OCI-LY7 (cell line): ENCODE measurements at regions not wholly inside any gene's neighbourhood (a gene's known extent, or its start where the extent isn't known, plus 50 kb on each side); places are given as distances from the start of the nearest gene placed in this dataset.

Source experiments
- BruUV-seq: library from RNA; stranded (reverse); fragments of 400-500 nt; replicated peaks from 2 replicates; lab custom pipeline; 2021; lab: Mats Ljungman, UMichigan
- CTCF ChIA-PET: fragments of 300-600 bp; sonication (Branson Sonifier 250); formaldehyde crosslinking; loops from one replicate; lab custom pipeline; 2022; ENCODE audit warnings: antibody characterized with exemption; ENCODE audit not compliant: unreplicated experiment; lab: Charles Lee
- POLR2A ChIA-PET: fragments of 300-600 bp; sonication (Branson Sonifier 250); formaldehyde crosslinking; loops from one replicate; lab custom pipeline; 2022; ENCODE audit warnings: antibody characterized with exemption; lab: Charles Lee
- DNase-seq: peaks from one replicate; pipeline ENCODE4 v3.0.0-alpha.2; 2015; ENCODE audit warnings: low spot score
- H2AFZ ChIP-seq: fragments of 200-600 bp; sonication (generic), shearing (Covaris generic); 2 replicates; pipeline ENCODE4 v1.6.1; 2014; ENCODE audit warnings: mild to moderate bottlenecking, antibody characterized with exemption, low read length, moderate library complexity
- H3K27ac ChIP-seq: fragments of 200-600 bp; sonication (generic); 2 replicates; pipeline ENCODE4 v1.5.1; 2014; ENCODE audit warnings: mixed run types, low read depth, mild to moderate bottlenecking, moderate library complexity, low read length, inconsistent platforms; ENCODE audit not compliant: poor library complexity, severe bottlenecking
- H3K36me3 ChIP-seq: fragments of 200-600 bp; sonication (generic); 2 replicates; pipeline ENCODE4 v1.6.1; 2014; ENCODE audit warnings: mild to moderate bottlenecking, antibody characterized with exemption, low read length, moderate library complexity, mixed read lengths; ENCODE audit not compliant: insufficient read depth
- H3K4me1 ChIP-seq: fragments of 200-600 bp; sonication (generic); 2 replicates; pipeline ENCODE4 v1.5.1; 2014; ENCODE audit warnings: mild to moderate bottlenecking, low read length; ENCODE audit not compliant: insufficient read depth, poor library complexity, severe bottlenecking
- H3K4me2 ChIP-seq: fragments of 200-600 bp; sonication (generic); 2 replicates; pipeline ENCODE4 v1.6.1; 2014; ENCODE audit warnings: mild to moderate bottlenecking, low read length
- H3K4me3 ChIP-seq: fragments of 200-600 bp; sonication (generic); 2 replicates; pipeline ENCODE4 v1.5.1; 2014; ENCODE audit warnings: mild to moderate bottlenecking, low read depth, low read length; ENCODE audit not compliant: poor library complexity, severe bottlenecking
- H3K79me2 ChIP-seq: fragments of 200-600 bp; sonication (generic); 2 replicates; pipeline ENCODE4 v1.6.1; 2016; ENCODE audit warnings: low read depth, mild to moderate bottlenecking, low read length, moderate library complexity, mixed read lengths; ENCODE audit not compliant: insufficient read depth
- H3K9me2 ChIP-seq: fragments of 200-600 bp; sonication (generic); 2 replicates; pipeline ENCODE4 v1.6.1; 2016; ENCODE audit warnings: mild to moderate bottlenecking, low read length, mixed read lengths; ENCODE audit not compliant: insufficient read depth
- H3K9me3 ChIP-seq: fragments of 200-600 bp; sonication (generic); 2 replicates; pipeline ENCODE4 v1.6.1; 2014; ENCODE audit warnings: mild to moderate bottlenecking, mixed run types, low read length, mixed read lengths
- H4K20me1 ChIP-seq: fragments of 200-600 bp; sonication (generic); 2 replicates; pipeline ENCODE4 v1.6.1; 2014; ENCODE audit warnings: mild to moderate bottlenecking, antibody characterized with exemption, low read length, moderate library complexity, mixed read lengths; ENCODE audit not compliant: insufficient read depth
- EZH2phosphoT487 ChIP-seq: fragments of 200-600 bp; sonication (generic); IDR thresholded peaks from 2 replicates; pipeline ENCODE4 v1.6.1; 2018; ENCODE audit warnings: low read depth, borderline replicate concordance, mild to moderate bottlenecking, mixed run types, antibody characterized with exemption, low read length, moderate library complexity, mixed read lengths
- intact Hi-C: fragments of 100-400 bp; cut with micrococcal nuclease; formaldehyde crosslinking; loops from one replicate; pipeline ENCODE4 v1.10.0; 2022; ENCODE audit not compliant: unreplicated experiment
- TF ChIP-seq, protein P1 (sequence below): fragments of 200-600 bp; sonication (generic); conservative IDR thresholded peaks from 2 replicates; pipeline ENCODE4 v1.5.1; 2014; ENCODE audit warnings: mild to moderate bottlenecking, antibody characterized with exemption, low read length, moderate library complexity, mixed read lengths

DNA sequence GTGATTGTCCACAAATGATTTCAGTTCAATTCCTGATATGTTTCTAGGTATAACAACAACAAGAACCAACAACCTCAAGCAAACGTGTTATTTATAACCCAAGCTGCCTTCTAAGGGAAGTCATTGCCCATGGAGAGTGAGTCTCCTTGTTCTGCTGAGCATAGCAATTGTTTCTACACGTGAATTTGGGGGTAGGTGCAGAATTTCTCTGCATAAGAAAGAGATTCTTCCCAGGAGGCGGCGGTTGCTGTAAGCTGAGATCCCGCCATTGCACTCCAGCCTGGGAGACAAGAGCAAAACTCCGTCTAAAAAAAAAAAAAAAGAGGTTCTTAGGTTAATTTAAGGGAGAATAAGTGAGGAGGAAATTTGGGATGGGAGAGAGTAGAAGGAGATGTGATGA is 226.5 kb upstream of the PELI2 start:
- no peak for DNase-seq
- Histone ChIP-seq H3K9me2 (no peaks in the 10 kb centered on the region), H3K79me2 (no peaks in the 10 kb centered on the region), H2AFZ (no peak overlapping the region), H3K27ac (no peak overlapping the region), H3K4me3 (no peak overlapping the region), H3K4me1 (no peaks in the 10 kb centered on the region), H4K20me1 (no peaks in the 10 kb centered on the region), H3K4me2 (no peak overlapping the region), H3K9me3 (no peaks in the 10 kb centered on the region), H3K36me3 (no peaks in the 10 kb centered on the region)
- no peak for TF ChIP-seq EZH2phosphoT487
- TF ChIP-seq, protein P1, sequence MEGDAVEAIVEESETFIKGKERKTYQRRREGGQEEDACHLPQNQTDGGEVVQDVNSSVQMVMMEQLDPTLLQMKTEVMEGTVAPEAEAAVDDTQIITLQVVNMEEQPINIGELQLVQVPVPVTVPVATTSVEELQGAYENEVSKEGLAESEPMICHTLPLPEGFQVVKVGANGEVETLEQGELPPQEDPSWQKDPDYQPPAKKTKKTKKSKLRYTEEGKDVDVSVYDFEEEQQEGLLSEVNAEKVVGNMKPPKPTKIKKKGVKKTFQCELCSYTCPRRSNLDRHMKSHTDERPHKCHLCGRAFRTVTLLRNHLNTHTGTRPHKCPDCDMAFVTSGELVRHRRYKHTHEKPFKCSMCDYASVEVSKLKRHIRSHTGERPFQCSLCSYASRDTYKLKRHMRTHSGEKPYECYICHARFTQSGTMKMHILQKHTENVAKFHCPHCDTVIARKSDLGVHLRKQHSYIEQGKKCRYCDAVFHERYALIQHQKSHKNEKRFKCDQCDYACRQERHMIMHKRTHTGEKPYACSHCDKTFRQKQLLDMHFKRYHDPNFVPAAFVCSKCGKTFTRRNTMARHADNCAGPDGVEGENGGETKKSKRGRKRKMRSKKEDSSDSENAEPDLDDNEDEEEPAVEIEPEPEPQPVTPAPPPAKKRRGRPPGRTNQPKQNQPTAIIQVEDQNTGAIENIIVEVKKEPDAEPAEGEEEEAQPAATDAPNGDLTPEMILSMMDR: no peak
- intact Hi-C loops: no loop called here
- ChIA-PET CTCF (no interaction called here), POLR2A (no interaction called here)
- no TSS peak for BruUV-seq

DNA sequence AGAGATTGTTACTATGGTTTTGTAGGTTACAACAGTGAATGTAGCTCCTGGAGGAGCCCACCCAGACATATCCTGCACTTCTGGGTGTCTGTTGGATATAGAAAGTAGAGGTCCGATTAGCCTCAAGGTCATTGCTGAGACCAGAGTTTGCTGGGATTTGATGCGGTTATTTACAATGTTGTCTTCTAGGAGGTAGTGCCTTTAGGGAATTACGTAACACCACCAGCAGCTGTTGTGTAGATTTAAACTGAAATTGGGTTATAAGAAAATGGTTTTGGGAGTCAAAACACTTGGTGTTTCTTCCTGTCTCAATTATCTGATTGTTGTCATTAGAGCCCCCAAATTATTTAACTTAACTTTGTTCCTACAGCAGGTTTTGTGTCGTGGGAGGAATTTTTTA is 225.3 kb upstream of the PELI2 start:
- BruUV-seq: no TSS peak
- H3K79me2 ChIP-seq: no peaks in the 10 kb centered on the region
- no peak overlapping the region for H3K27ac ChIP-seq
- ChIA-PET POLR2A (interaction anchor here (1.1 kb wide), 1 partner anchor 88 kb away, joined by 3 read pairs; no protein-coding TSS in a partner anchor), CTCF (no interaction called here)
- no peaks in the 10 kb centered on the region for H4K20me1 ChIP-seq
- no peaks in the 10 kb centered on the region for H3K9me2 ChIP-seq
- DNase-seq: no peak
- no peak overlapping the region for H2AFZ ChIP-seq
- H3K4me3 ChIP-seq: no peak overlapping the region
- TF ChIP-seq EZH2phosphoT487: no peak
- TF ChIP-seq, protein P1: no peak
- no peaks in the 10 kb centered on the region for H3K4me1 ChIP-seq
- intact Hi-C loops: no loop called here
- no peak overlapping the region for H3K4me2 ChIP-seq
- H3K9me3 ChIP-seq: no peaks in the 10 kb centered on the region
- no peaks in the 10 kb centered on the region for H3K36me3 ChIP-seq

DNA sequence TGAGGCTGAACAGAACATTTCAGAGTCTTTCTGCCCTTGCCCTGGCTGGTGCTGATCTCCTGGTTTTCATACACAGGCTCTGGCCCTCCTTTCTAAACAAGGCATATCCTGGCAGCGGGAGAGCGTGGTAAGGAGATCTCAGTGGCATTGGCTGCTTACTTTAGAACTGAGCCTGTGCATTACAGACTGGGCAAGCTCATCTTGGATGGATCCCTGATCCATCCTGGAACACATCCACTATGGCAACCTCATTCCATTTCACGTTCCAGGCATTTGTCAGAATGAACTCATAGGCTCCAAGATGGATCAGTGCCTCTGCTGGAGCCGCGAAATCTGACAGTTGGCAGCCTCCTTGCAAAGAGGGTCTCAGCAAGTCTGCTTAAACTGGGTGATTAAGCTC is 224.5 kb upstream of the PELI2 start:
- Histone ChIP-seq H3K9me3 (no peaks in the 10 kb centered on the region), H3K36me3 (no peaks in the 10 kb centered on the region), H2AFZ (no peak overlapping the region), H3K4me1 (no peaks in the 10 kb centered on the region), H3K79me2 (no peaks in the 10 kb centered on the region), H3K4me2 (no peak overlapping the region), H4K20me1 (no peaks in the 10 kb centered on the region), H3K4me3 (no peak overlapping the region), H3K9me2 (no peaks in the 10 kb centered on the region), H3K27ac (no peak overlapping the region)
- ChIA-PET CTCF (no interaction called here), POLR2A (no interaction called here)
- no peak for DNase-seq
- no peak for TF ChIP-seq EZH2phosphoT487
- TF ChIP-seq, protein P1: no peak
- intact Hi-C loops: no loop called here
- no TSS peak for BruUV-seq
